ENCODE measurements at regions not wholly inside any gene's neighbourhood (a gene's known extent, or its start where the extent isn't known, plus 50 kb on each side); places are given as distances from the start of the nearest gene placed in this dataset.

DNA sequence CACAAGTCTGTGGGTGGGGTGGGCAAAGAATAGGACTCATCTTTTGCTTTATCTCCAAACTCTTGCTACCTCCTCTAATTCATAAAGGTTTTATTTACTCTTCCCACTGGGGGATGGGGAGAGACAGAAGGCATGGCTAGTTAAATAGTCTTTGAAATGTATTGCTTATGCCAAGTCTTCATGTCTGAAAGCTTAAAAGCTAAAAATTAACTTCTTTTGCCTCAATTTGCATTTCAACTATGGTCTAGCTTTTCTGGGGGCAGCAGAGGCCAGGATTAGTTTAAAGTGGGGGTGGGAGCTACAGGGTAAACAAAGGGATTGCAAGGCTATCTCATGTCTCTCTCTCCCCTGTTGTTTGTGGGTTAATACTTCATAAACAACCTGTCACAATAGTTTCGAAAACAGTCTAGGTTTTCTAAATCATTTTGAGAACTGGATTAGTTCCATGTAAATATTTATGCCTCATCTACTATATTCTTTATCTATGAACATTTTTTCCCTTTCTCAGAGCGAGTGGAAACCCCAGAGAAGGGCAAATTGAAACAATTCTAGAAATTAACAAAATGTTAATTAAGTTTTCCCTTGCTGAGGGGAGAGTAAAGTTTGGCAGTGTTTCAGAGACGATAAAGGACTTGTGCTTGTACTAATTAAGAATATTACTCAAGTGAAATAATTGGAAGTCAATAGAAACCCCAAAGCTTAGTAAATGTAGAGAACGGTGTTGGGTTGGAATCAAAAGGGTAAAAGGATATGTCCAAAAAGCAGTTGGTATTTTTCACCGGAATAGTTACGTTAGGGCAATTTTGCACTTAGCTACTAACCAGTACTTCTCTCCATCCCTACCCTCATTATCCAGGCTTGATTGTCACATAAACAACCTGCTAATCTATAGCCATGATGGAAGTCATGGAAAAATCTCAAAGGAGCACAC lies 182.2 kb downstream of the GIPC2 start:
- Histone ChIP-seq H3K36me3 (ENCODE audit: control insufficient read depth, insufficient read depth, low read length) (no peaks in the 10 kb centered on the region), H3K9me3 (ENCODE audit: control insufficient read depth, insufficient read depth, low read depth, low read length) (no peaks in the 10 kb centered on the region; the same call in 1 of the 2 replicates), H3K4me1 (ENCODE audit: control insufficient read depth, insufficient read depth, low read length) (0 out of 2 replicates have a peak, but pooled peaks cover 6% of the 10 kb centered on the region), H3K27ac (ENCODE audit: low read depth, low read length) (no peak overlapping the region), H3K27me3 (ENCODE audit: control insufficient read depth, insufficient read depth, low read length) (peaks cover 100% of the 10 kb centered on the region), H3K9ac (ENCODE audit: low read length) (no peak overlapping the region), H3K4me3 (ENCODE audit: low read depth, low read length) (no peak overlapping the region)

- Histone ChIP-seq H3K36me3 (ENCODE audit: control insufficient read depth, insufficient read depth, low read length) (no peaks in the 10 kb centered on the region), H3K4me1 (ENCODE audit: control insufficient read depth, insufficient read depth, low read length) (0 out of 2 replicates have a peak, but pooled peaks cover 6% of the 10 kb centered on the region), H3K27me3 (ENCODE audit: control insufficient read depth, insufficient read depth, low read length) (peaks cover 100% of the 10 kb centered on the region), H3K9me3 (ENCODE audit: control insufficient read depth, insufficient read depth, low read depth, low read length) (no peaks in the 10 kb centered on the region; the same call in 1 of the 2 replicates), H3K27ac (ENCODE audit: low read depth, low read length) (no peak overlapping the region), H3K4me3 (ENCODE audit: low read depth, low read length) (no peak overlapping the region), H3K9ac (ENCODE audit: low read length) (no peak overlapping the region)
Observed at GRCh38 chr1:78229344-78229743, 183.6 kb downstream of the GIPC2 start.

DNA sequence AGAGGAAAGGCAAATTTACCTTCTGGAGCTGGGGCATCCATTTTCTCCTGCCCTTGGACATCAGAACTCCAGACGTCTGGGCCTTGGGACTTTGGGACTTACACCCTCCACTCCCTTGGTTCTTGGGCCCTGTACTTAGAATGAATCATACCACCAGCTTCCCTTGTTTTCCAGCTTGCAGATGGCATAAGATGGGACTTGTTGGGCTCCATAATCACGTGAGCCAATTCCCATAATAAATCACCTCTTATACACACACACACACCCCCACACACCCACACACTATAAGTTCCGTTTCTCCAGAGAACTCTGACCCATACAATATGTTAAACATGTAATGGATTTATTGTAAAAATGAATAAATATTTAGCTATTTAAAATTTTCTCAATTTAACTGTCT lies 185.7 kb downstream of the GIPC2 start:
- no peaks in the 10 kb centered on the region; the same call in 1 of the 2 replicates for H3K9me3 ChIP-seq (ENCODE audit: control insufficient read depth, insufficient read depth, low read depth, low read length)
- no peak overlapping the region for H3K9ac ChIP-seq (ENCODE audit: low read length)
- H3K27ac ChIP-seq (ENCODE audit: low read depth, low read length) = no peak overlapping the region
- no peaks in the 10 kb centered on the region for H3K36me3 ChIP-seq (ENCODE audit: control insufficient read depth, insufficient read depth, low read length)
- H3K4me3 ChIP-seq (ENCODE audit: low read depth, low read length) = no peak overlapping the region
- H3K4me1 ChIP-seq (ENCODE audit: control insufficient read depth, insufficient read depth, low read length) = 0 out of 2 replicates have a peak, but pooled peaks cover 6% of the 10 kb centered on the region
- peaks cover 100% of the 10 kb centered on the region for H3K27me3 ChIP-seq (ENCODE audit: control insufficient read depth, insufficient read depth, low read length)

DNA sequence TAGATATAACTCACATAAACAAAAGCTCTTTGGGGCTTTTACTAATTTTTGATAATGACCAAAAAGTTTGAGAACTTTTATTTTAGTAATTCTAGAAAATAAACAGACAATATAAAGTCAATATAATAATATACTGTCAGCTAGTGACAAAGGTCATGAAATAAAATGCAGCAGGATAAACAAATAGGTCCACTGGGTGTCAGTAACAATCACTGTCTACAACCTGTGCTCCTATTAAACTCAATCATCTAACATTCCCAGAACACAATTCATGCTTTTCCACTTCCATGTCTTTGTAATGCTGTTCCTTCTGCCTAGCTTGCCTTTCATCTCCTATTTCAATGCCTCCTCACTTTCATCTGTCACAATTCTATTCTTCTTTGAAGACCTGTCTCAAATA lies 186.1 kb downstream of the GIPC2 start:
- Histone ChIP-seq H3K27me3 (ENCODE audit: control insufficient read depth, insufficient read depth, low read length) (peaks cover 100% of the 10 kb centered on the region), H3K9ac (ENCODE audit: low read length) (no peak overlapping the region), H3K27ac (ENCODE audit: low read depth, low read length) (no peak overlapping the region), H3K4me1 (ENCODE audit: control insufficient read depth, insufficient read depth, low read length) (0 out of 2 replicates have a peak, but pooled peaks cover 10% of the 10 kb centered on the region), H3K36me3 (ENCODE audit: control insufficient read depth, insufficient read depth, low read length) (no peaks in the 10 kb centered on the region), H3K9me3 (ENCODE audit: control insufficient read depth, insufficient read depth, low read depth, low read length) (no peaks in the 10 kb centered on the region; the same call in 1 of the 2 replicates), H3K4me3 (ENCODE audit: low read depth, low read length) (no peak overlapping the region)

DNA sequence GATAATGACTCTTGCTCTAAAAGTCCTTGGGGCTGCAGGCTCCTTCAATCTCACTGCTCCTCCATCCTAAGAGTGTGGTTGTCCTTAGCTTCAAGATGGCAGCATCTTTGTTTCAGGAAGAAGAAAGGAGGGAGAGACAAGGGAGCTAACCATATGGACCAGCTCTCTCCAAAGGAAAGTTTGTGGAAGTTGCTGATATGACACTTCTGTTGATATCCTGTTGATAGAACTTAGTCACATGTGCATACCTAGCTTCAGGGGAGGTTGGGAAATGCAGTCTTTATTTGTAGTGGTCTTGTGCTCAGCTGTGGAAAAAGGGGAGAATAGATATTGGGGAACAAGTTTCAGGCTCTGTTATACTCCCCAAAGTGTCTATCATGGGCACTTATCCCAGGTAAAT lies 186.9 kb downstream of the GIPC2 start:
- Histone ChIP-seq H3K4me1 (ENCODE audit: control insufficient read depth, insufficient read depth, low read length) (0 out of 2 replicates have a peak, but pooled peaks cover 11% of the 10 kb centered on the region), H3K9ac (ENCODE audit: low read length) (no peak overlapping the region), H3K9me3 (ENCODE audit: control insufficient read depth, insufficient read depth, low read depth, low read length) (no peaks in the 10 kb centered on the region), H3K27me3 (ENCODE audit: control insufficient read depth, insufficient read depth, low read length) (peaks cover 99% of the 10 kb centered on the region), H3K36me3 (ENCODE audit: control insufficient read depth, insufficient read depth, low read length) (no peaks in the 10 kb centered on the region), H3K27ac (ENCODE audit: low read depth, low read length) (no peak overlapping the region), H3K4me3 (ENCODE audit: low read depth, low read length) (no peak overlapping the region)

- no peaks in the 10 kb centered on the region for H3K36me3 ChIP-seq (ENCODE audit: control insufficient read depth, insufficient read depth, low read length)
- no peak overlapping the region for H3K9ac ChIP-seq (ENCODE audit: low read length)
- 0 out of 2 replicates have a peak, but pooled peaks cover 11% of the 10 kb centered on the region for H3K4me1 ChIP-seq (ENCODE audit: control insufficient read depth, insufficient read depth, low read length)
- peaks cover 99% of the 10 kb centered on the region for H3K27me3 ChIP-seq (ENCODE audit: control insufficient read depth, insufficient read depth, low read length)
- H3K9me3 ChIP-seq (ENCODE audit: control insufficient read depth, insufficient read depth, low read depth, low read length) = no peaks in the 10 kb centered on the region
- H3K4me3 ChIP-seq (ENCODE audit: low read depth, low read length) = no peak overlapping the region
- H3K27ac ChIP-seq (ENCODE audit: low read depth, low read length) = no peak overlapping the region
Observed at GRCh38 chr1:78234496-78234895, 188.7 kb downstream of the GIPC2 start.

GRCh38 chr1:78236716-78237115 lies 190.9 kb downstream of the GIPC2 start:
- Histone ChIP-seq H3K9me3 (ENCODE audit: control insufficient read depth, insufficient read depth, low read depth, low read length) (no peaks in the 10 kb centered on the region), H3K27me3 (ENCODE audit: control insufficient read depth, insufficient read depth, low read length) (peaks cover 99% of the 10 kb centered on the region), H3K9ac (ENCODE audit: low read length) (no peak overlapping the region)

DNA sequence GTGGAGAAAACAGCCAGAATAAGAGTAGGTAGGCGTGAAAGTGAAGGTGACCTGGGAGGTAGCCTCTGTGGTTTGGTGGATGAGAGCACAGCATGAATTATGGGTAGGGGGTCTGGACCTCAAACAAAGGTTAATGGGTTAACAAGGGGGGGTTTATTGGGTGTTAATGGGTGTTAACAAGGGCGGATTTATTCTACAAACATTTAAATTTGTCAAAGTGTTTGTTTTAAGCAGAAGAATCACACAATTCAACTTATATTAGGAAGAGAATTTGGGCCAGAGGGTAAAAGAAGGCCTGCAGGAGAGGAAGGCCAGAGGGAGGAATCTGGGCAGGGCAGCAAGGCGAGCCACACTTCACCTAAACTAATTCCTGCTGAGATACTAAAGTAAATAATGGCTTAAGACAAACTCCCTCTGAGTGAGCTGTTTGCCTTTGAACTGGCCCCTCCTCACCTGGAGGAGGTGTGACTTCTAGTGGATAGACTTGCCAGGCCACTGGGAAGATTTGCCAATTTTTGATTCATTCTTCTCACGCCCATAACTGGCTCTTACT lies 191.7 kb downstream of the GIPC2 start:
- no peaks in the 10 kb centered on the region for H3K36me3 ChIP-seq (ENCODE audit: control insufficient read depth, insufficient read depth, low read length)
- H3K9ac ChIP-seq (ENCODE audit: low read length) = no peak overlapping the region
- no peak overlapping the region for H3K4me3 ChIP-seq (ENCODE audit: low read depth, low read length)
- H3K27ac ChIP-seq (ENCODE audit: low read depth, low read length) = no peak overlapping the region
- no peaks in the 10 kb centered on the region for H3K9me3 ChIP-seq (ENCODE audit: control insufficient read depth, insufficient read depth, low read depth, low read length)
- H3K27me3 ChIP-seq (ENCODE audit: control insufficient read depth, insufficient read depth, low read length) = peaks cover 99% of the 10 kb centered on the region
- 0 out of 2 replicates have a peak, but pooled peaks cover 11% of the 10 kb centered on the region for H3K4me1 ChIP-seq (ENCODE audit: control insufficient read depth, insufficient read depth, low read length)

More at GRCh38 chr1:78236716-78237115, 190.9 kb downstream of the GIPC2 start:
- H3K27ac ChIP-seq (ENCODE audit: low read depth, low read length) = no peak overlapping the region
- no peaks in the 10 kb centered on the region for H3K36me3 ChIP-seq (ENCODE audit: control insufficient read depth, insufficient read depth, low read length)
- no peak overlapping the region for H3K4me3 ChIP-seq (ENCODE audit: low read depth, low read length)
- 0 out of 2 replicates have a peak, but pooled peaks cover 11% of the 10 kb centered on the region for H3K4me1 ChIP-seq (ENCODE audit: control insufficient read depth, insufficient read depth, low read length)

GRCh38 chr1:78240191-78240590 lies 194.4 kb downstream of the GIPC2 start:
- Histone ChIP-seq H3K9ac (ENCODE audit: low read length) (no peak overlapping the region), H3K4me3 (ENCODE audit: low read depth, low read length) (no peak overlapping the region), H3K27me3 (ENCODE audit: control insufficient read depth, insufficient read depth, low read length) (peaks cover 80% of the 10 kb centered on the region), H3K9me3 (ENCODE audit: control insufficient read depth, insufficient read depth, low read depth, low read length) (no peaks in the 10 kb centered on the region), H3K27ac (ENCODE audit: low read depth, low read length) (no peak overlapping the region), H3K4me1 (ENCODE audit: control insufficient read depth, insufficient read depth, low read length) (0 out of 2 replicates have a peak, but pooled peaks cover 11% of the 10 kb centered on the region), H3K36me3 (ENCODE audit: control insufficient read depth, insufficient read depth, low read length) (no peaks in the 10 kb centered on the region)

- Histone ChIP-seq H3K36me3 (ENCODE audit: control insufficient read depth, insufficient read depth, low read length) (no peaks in the 10 kb centered on the region), H3K9me3 (ENCODE audit: control insufficient read depth, insufficient read depth, low read depth, low read length) (no peaks in the 10 kb centered on the region), H3K9ac (ENCODE audit: low read length) (no peak overlapping the region), H3K4me1 (ENCODE audit: control insufficient read depth, insufficient read depth, low read length) (0 out of 2 replicates have a peak, but pooled peaks cover 11% of the 10 kb centered on the region), H3K4me3 (ENCODE audit: low read depth, low read length) (no peak overlapping the region), H3K27ac (ENCODE audit: low read depth, low read length) (no peak overlapping the region), H3K27me3 (ENCODE audit: control insufficient read depth, insufficient read depth, low read length) (peaks cover 74% of the 10 kb centered on the region)
Observed at GRCh38 chr1:78240755-78241154, 195.0 kb downstream of the GIPC2 start.

DNA sequence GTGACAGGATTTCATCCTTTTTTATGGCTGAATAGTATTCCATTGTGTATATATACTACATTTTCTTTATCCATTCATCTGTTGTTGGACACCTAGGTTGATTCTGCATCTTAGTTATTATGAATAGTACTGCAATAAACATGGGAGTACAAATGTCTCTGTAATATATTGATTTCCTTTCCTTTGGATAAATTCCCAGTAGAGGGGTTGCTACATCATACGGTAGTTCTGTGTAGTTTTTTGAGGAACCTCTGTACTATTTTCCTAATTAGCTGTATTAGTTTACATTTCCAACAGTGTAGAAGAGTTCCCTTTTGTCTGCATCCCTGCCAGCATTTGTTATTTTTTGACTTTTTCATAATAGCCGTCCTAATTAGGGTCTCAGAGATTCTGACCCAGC lies 201.3 kb downstream of the GIPC2 start:
- no peaks in the 10 kb centered on the region for H3K9me3 ChIP-seq (ENCODE audit: control insufficient read depth, insufficient read depth, low read depth, low read length)

More for the DNA sequence above, 201.3 kb downstream of the GIPC2 start:
- Histone ChIP-seq H3K4me1 (ENCODE audit: control insufficient read depth, insufficient read depth, low read length) (no peaks in the 10 kb centered on the region), H3K27ac (ENCODE audit: low read depth, low read length) (no peak overlapping the region), H3K9ac (ENCODE audit: low read length) (no peak overlapping the region), H3K36me3 (ENCODE audit: control insufficient read depth, insufficient read depth, low read length) (no peaks in the 10 kb centered on the region), H3K27me3 (ENCODE audit: control insufficient read depth, insufficient read depth, low read length) (peaks cover 72% of the 10 kb centered on the region), H3K4me3 (ENCODE audit: low read depth, low read length) (no peak overlapping the region)
